UCSD-AML1 (cell line): ENCODE measurements at regions not wholly inside any gene's neighbourhood (a gene's known extent, or its start where the extent isn't known, plus 50 kb on each side); places are given as distances from the start of the nearest gene placed in this dataset.

Source experiments
- DNase-seq: peaks from one replicate; lab custom pipeline; 2025; ENCODE audit not compliant: unreplicated experiment; lab: John Stamatoyannopoulos, UW

- no peak for DNase-seq
Observed at GRCh38 chr7:50174948-50175347, 81.9 kb upstream of the ZPBP start.

DNA sequence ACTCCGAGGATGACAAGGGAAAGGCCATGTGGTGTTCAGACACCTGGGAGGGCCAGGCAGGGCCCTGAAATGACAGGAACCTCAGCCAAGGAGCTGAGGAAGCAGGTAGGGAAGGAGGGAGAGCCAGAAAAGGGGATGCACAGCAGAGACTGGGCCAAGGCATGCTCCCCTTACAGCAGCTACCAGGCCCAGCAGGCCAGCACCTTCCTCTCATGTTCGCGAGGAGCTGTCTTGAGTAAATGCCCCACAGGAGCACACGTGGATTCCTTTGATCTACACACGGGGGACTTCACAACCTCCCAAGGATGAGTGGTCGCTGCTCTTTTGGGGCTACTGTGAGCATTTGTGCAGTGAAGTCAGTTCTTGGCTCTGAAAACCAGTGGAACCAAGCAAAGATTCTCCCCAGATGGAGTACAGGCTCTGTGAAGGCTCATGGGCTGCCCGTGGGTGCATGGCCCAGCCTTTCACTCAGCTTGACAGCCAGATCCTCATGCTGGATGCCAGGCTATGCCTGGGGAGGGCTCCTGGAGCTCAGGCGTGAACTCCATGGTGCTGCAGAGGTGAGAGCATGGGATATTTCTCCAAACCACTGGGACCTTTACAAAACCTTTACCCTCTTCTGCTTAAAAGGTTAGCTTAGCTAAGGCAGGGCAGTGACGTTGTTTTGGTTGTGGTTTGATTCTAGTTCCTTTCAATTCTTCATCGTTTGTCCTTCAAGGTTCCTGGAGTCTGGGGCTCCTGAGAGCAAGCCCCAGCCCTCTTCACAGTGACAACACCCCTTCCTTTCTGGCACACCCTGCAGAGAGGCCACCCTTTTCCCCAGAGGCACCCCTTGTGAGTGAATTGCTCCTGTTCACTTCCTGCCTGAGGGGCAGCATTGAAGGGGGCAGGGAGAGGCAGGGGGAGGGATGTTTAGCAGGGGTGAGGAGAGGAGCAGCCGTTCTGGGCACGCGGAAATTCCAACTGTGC, 74.2 kb upstream of the ZPBP start:
- DNase-seq: no peak

GRCh38 chr7:50164559-50165170, 71.6 kb upstream of the ZPBP start:
- DNase-seq: no peak

DNA sequence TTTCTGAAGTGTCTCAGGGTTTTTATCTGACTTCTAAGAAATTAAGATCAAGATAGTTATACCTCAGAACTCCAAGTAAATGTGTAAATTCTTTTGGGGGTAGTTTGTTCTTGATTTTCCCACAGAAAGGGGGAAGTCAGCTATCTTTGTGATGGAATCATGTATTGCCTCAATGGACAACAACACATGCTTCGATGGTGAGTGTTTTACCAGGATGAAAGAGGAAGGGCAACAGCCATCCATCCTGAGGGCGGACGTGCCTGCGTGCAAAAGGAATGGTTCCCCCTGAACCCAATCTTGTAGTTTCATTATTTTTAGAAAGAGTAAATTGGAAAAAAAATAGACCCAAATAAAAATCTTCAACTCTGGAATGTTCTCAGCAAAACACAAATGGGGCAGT, 67.2 kb upstream of the ZPBP start:
- DNase-seq: no peak

- no peak for DNase-seq
Observed at GRCh38 chr7:50159154-50159553, 66.1 kb upstream of the ZPBP start.

GRCh38 chr7:50156706-50157105, 63.7 kb upstream of the ZPBP start:
- DNase-seq: peak; percentile 41

- DNase-seq: no peak
Observed at GRCh38 chr7:50156163-50156562, 63.1 kb upstream of the ZPBP start.

- no peak for DNase-seq
Observed at GRCh38 chr7:50155755-50156154, 62.7 kb upstream of the ZPBP start.

- no peak for DNase-seq
Observed at GRCh38 chr7:50153995-50154394, 60.9 kb upstream of the ZPBP start.

DNA sequence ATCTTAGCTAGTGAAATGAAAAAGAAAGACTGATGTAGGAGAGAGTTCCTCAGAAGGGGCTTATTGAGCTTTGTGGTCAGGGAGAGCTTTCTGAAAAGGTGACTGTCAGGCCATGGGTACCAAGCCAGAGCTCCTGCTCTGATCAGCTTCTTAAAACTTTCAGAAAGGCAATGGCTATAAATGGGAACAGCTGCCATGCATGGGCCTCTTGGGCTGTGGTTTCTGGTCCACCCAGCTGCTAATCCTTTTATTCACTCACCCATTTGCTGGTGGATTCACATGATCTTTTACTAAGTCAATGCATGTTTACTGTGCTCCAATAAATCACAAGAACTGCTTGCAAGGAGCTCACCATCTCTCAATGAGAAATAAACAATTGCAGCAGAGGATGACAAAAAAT, 60.1 kb upstream of the ZPBP start:
- no peak for DNase-seq

GRCh38 chr7:50152486-50152885, 59.4 kb upstream of the ZPBP start:
- DNase-seq: no peak

DNA sequence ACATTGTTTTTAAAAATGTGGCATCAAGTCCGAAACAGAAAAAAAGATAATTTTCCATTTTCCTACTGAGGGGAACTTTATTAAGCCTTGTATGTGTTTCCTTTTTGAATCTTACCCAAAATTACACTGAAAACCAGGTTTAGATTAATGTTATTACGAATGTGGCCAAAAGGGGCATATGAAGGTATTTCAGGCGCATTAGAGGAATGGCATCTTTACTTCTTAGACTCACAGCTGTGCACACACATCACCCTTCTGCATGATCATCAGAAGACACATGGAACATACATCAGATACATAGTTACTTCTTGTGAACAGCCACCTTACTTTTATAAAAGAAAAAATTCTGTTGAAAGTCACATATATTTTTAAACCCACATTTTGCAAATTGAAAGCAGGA, 58.6 kb upstream of the ZPBP start:
- no peak for DNase-seq

DNA sequence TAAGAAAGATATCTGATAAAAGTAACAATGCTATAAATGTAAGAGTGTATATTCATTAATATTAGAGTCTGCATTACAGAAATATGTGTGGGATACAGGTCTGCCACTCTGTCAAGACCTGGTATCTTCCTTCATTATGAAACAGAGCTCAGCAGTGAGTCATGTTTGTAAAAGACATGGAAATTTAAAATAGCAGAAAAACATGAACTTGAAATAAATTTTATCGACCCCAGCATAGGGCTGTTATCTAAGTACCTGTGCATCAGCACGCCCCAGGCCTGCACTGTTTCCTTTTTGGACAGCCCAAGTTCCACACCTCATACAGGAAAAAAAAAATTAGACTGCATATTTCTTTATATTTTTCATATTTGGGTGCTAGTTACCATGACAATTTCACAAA, 58.0 kb upstream of the ZPBP start:
- no peak for DNase-seq

DNA sequence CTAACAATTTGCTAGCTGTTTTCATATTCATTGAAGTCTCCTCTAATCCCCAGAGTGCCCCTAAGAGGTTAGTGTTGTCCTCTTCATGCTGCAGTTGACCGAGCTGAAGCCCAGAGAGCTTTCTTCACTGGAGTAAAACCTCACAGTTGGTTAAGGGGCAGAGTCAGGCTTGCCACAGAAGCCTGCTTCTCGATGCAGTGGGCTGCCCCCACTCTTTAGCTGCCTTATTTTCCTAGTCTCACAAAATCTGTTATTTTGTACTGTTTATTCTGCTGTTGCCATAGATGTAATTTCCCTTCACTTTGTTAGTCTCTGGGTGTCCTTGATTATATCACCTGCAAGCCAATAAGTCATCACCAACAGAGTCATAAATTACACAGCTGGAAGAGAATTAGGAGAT, 56.3 kb upstream of the ZPBP start:
- no peak for DNase-seq

- no peak for DNase-seq
Observed at GRCh38 chr7:50147951-50148808, 55.1 kb upstream of the ZPBP start.

DNA sequence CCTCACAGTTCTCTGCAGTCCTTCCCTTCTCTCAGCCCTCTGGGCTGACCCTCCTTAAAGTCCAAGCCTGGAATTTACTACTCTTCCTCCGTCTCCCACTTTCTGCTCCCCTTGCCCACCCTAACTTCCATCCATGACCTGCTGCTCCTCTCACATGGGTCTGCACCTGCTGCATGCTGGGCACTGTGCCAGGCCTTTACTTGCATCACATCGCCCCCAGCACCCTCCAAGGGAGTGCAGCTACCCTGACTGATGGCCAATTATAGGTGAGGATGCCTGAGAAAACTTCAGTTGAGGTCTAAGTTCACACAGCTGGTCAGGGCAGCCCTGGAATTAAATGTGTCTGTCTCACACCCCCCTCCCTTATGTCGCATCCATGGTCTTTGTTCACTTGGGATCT, 53.6 kb upstream of the ZPBP start:
- no peak for DNase-seq

GRCh38 chr7:50145801-50146338, 52.8 kb upstream of the ZPBP start:
- DNase-seq: no peak

GRCh38 chr7:50145226-50145625, 52.2 kb upstream of the ZPBP start:
- DNase-seq: no peak
